Activated CD8-positive, alpha-beta T cell treated with anti-CD3 and anti-CD28 coated beads for 36 hours (primary cell): ENCODE measurements at regions not wholly inside any gene's neighbourhood (a gene's known extent, or its start where the extent isn't known, plus 50 kb on each side); places are given as distances from the start of the nearest gene placed in this dataset.

Source experiments
- ATAC-seq: fragments of 200-7000 bp; cut with Tn5 transposase; one replicate; pipeline ENCODE4 v1.10.0; 2021; ENCODE audit warnings: mild to moderate bottlenecking, moderate library complexity
- CTCF ChIA-PET: fragments of 350-600 bp; sonication (Branson Sonifier 250); formaldehyde crosslinking; loops from one replicate; lab custom pipeline; 2021; ENCODE audit warnings: antibody characterized with exemption; lab: Charles Lee
- POLR2A ChIA-PET: fragments of 350-600 bp; sonication (Branson Sonifier 250); formaldehyde crosslinking; loops from one replicate; lab custom pipeline; 2021; ENCODE audit warnings: antibody characterized with exemption; lab: Charles Lee
- DNase-seq: peaks from one replicate; pipeline ENCODE4 v3.0.0-alpha.2; 2020
- H3K27ac Mint-ChIP-seq: one replicate; pipeline ENCODE4 v1.8.0; 2021; ENCODE audit warnings: mild to moderate bottlenecking, mixed read lengths
- H3K27me3 Mint-ChIP-seq: one replicate; pipeline ENCODE4 v1.8.0; 2021; ENCODE audit warnings: mixed read lengths
- H3K36me3 Mint-ChIP-seq: one replicate; pipeline ENCODE4 v1.8.0; 2021; ENCODE audit warnings: low read depth, mixed read lengths
- H3K4me1 Mint-ChIP-seq: one replicate; pipeline ENCODE4 v1.8.0; 2021; ENCODE audit warnings: low read depth, mixed read lengths
- H3K4me3 Mint-ChIP-seq: one replicate; pipeline ENCODE4 v1.8.0; 2021; ENCODE audit warnings: mild to moderate bottlenecking, moderate library complexity, mixed read lengths
- H3K9me3 Mint-ChIP-seq: one replicate; pipeline ENCODE4 v1.8.0; 2021; ENCODE audit warnings: mixed read lengths
- CTCF ChIP-seq: fragments of 200-600 bp; IDR thresholded peaks from one replicate; pipeline ENCODE4 v1.8.0; 2022; ENCODE audit warnings: antibody characterized with exemption, mild to moderate bottlenecking
- intact Hi-C: fragments of 100-400 bp; cut with micrococcal nuclease; formaldehyde crosslinking; loops from one replicate; pipeline ENCODE4 v1.10.0; 2022

- TF ChIP-seq CTCF: no peak
- no peak for ATAC-seq
- intact Hi-C loops: no loop called here
- no peaks in the 10 kb centered on the region for H3K36me3 Mint-ChIP-seq
- no peaks in the 10 kb centered on the region for H3K4me1 Mint-ChIP-seq
- POLR2A ChIA-PET: no interaction called here
- H3K27ac Mint-ChIP-seq: no peak overlapping the region
- H3K27me3 Mint-ChIP-seq: no peaks in the 10 kb centered on the region
- no peak for DNase-seq
- H3K9me3 Mint-ChIP-seq: no peaks in the 10 kb centered on the region
- CTCF ChIA-PET: no interaction called here
- H3K4me3 Mint-ChIP-seq: no peak overlapping the region
These were observed 217.0 kb downstream of the SPRY2 start for GRCh38 chr13:80123945-80124344.

GRCh38 chr13:80121038-80121437 is 219.9 kb downstream of the SPRY2 start:
- Mint-ChIP-seq H3K27me3 (no peaks in the 10 kb centered on the region), H3K27ac (no peak overlapping the region), H3K4me3 (no peak overlapping the region), H3K36me3 (no peaks in the 10 kb centered on the region), H3K4me1 (no peaks in the 10 kb centered on the region), H3K9me3 (no peaks in the 10 kb centered on the region)
- POLR2A ChIA-PET: no interaction called here
- ATAC-seq: no peak
- no peak for TF ChIP-seq CTCF
- DNase-seq: no peak
- CTCF ChIA-PET: interaction anchor here (0.9 kb wide), 1 partner anchor 12 kb away, joined by 3 read pairs; no protein-coding TSS in a partner anchor
- intact Hi-C loops: no loop called here

GRCh38 chr13:80118506-80118905 is 222.4 kb downstream of the SPRY2 start:
- ATAC-seq (no peak), DNase-seq (no peak)
- intact Hi-C loops: no loop called here
- Mint-ChIP-seq H3K9me3 (no peaks in the 10 kb centered on the region), H3K4me3 (no peak overlapping the region), H3K27me3 (no peaks in the 10 kb centered on the region), H3K27ac (no peak overlapping the region), H3K4me1 (no peaks in the 10 kb centered on the region), H3K36me3 (no peaks in the 10 kb centered on the region)
- ChIA-PET CTCF (no interaction called here), POLR2A (no interaction called here)
- no peak for TF ChIP-seq CTCF

GRCh38 chr13:80118099-80118498 is 222.8 kb downstream of the SPRY2 start:
- ChIA-PET POLR2A (no interaction called here), CTCF (no interaction called here)
- DNase-seq (no peak), ATAC-seq (no peak)
- Mint-ChIP-seq H3K4me3 (no peak overlapping the region), H3K27me3 (no peaks in the 10 kb centered on the region), H3K9me3 (no peaks in the 10 kb centered on the region), H3K27ac (no peak overlapping the region), H3K36me3 (no peaks in the 10 kb centered on the region), H3K4me1 (no peaks in the 10 kb centered on the region)
- no peak for TF ChIP-seq CTCF
- intact Hi-C loops: no loop called here

- H3K9me3 Mint-ChIP-seq: no peaks in the 10 kb centered on the region
- H3K4me3 Mint-ChIP-seq: no peak overlapping the region
- H3K36me3 Mint-ChIP-seq: no peaks in the 10 kb centered on the region
- DNase-seq (no peak), ATAC-seq (no peak)
- ChIA-PET CTCF (no interaction called here), POLR2A (no interaction called here)
- H3K27ac Mint-ChIP-seq: no peak overlapping the region
- H3K27me3 Mint-ChIP-seq: no peaks in the 10 kb centered on the region
- no peak for TF ChIP-seq CTCF
- no peaks in the 10 kb centered on the region for H3K4me1 Mint-ChIP-seq
- intact Hi-C loops: no loop called here
These were observed 223.4 kb downstream of the SPRY2 start for GRCh38 chr13:80117515-80117914.
